ENCODE measurements at regions not wholly inside any gene's neighbourhood (a gene's known extent, or its start where the extent isn't known, plus 50 kb on each side); places are given as distances from the start of the nearest gene placed in this dataset.
"Not testable (repeated sequence)": the region's sequence is repeated elsewhere in the genome, so short reads cannot be mapped to it uniquely, and the experiment has no call there.

GRCh38 chrX:116930311-116930710, 467.5 kb upstream of the CT83 start:
- in situ Hi-C loops (cut with HindIII; ENCODE audit: low pct_unique_long_range_greater_than_20kb, low sequenced_read_pairs), result no loop called here

GRCh38 chrX:116897526-116897925, 434.8 kb upstream of the CT83 start:
- in situ Hi-C loops (cut with HindIII; ENCODE audit: low pct_unique_long_range_greater_than_20kb, low sequenced_read_pairs), result no loop called here
- DNase-seq (ENCODE audit: low read depth), result no peak

More at GRCh38 chrX:116930311-116930710, 467.5 kb upstream of the CT83 start:
- DNase-seq (ENCODE audit: low read depth), result no peak

- DNase-seq (ENCODE audit: low read depth), result no peak
- in situ Hi-C loops (cut with HindIII; ENCODE audit: low pct_unique_long_range_greater_than_20kb, low sequenced_read_pairs), result no loop called here
These were observed 419.2 kb upstream of the CT83 start for GRCh38 chrX:116881961-116882360.

- in situ Hi-C loops (cut with HindIII; ENCODE audit: low pct_unique_long_range_greater_than_20kb, low sequenced_read_pairs), result no loop called here
- DNase-seq (ENCODE audit: low read depth), result no peak
These were observed 410.9 kb upstream of the CT83 start for GRCh38 chrX:116873671-116874070.

GRCh38 chrX:116872931-116873330, 410.2 kb upstream of the CT83 start:
- in situ Hi-C loops (cut with HindIII; ENCODE audit: low pct_unique_long_range_greater_than_20kb, low sequenced_read_pairs), result no loop called here
- no peak for DNase-seq (ENCODE audit: low read depth)

GRCh38 chrX:116863029-116863428, 400.3 kb upstream of the CT83 start:
- DNase-seq (ENCODE audit: low read depth), result no peak
- in situ Hi-C loops (cut with HindIII; ENCODE audit: low pct_unique_long_range_greater_than_20kb, low sequenced_read_pairs), result no loop called here

- no peak for DNase-seq (ENCODE audit: low read depth)
- in situ Hi-C loops (cut with HindIII; ENCODE audit: low pct_unique_long_range_greater_than_20kb, low sequenced_read_pairs), result no loop called here
These were observed 399.6 kb upstream of the CT83 start for GRCh38 chrX:116862340-116862739.

- in situ Hi-C loops (cut with HindIII; ENCODE audit: low pct_unique_long_range_greater_than_20kb, low sequenced_read_pairs), result no loop called here
- no peak for DNase-seq (ENCODE audit: low read depth)
These were observed 378.5 kb upstream of the CT83 start for GRCh38 chrX:116841290-116841689.

GRCh38 chrX:116827063-116827462, 364.3 kb upstream of the CT83 start:
- in situ Hi-C loops (cut with HindIII; ENCODE audit: low pct_unique_long_range_greater_than_20kb, low sequenced_read_pairs), result no loop called here
- DNase-seq (ENCODE audit: low read depth), result no peak

- in situ Hi-C loops (cut with HindIII; ENCODE audit: low pct_unique_long_range_greater_than_20kb, low sequenced_read_pairs), result no loop called here
- no peak for DNase-seq (ENCODE audit: low read depth)
These were observed 362.0 kb upstream of the CT83 start for GRCh38 chrX:116824785-116825184.

- in situ Hi-C loops (cut with HindIII; ENCODE audit: low pct_unique_long_range_greater_than_20kb, low sequenced_read_pairs), result no loop called here
These were observed 360.9 kb upstream of the CT83 start for GRCh38 chrX:116823677-116824076.

GRCh38 chrX:116806288-116806802, 343.6 kb upstream of the CT83 start:
- in situ Hi-C loops (cut with HindIII; ENCODE audit: low pct_unique_long_range_greater_than_20kb, low sequenced_read_pairs), result no loop called here
- no peak for DNase-seq (ENCODE audit: low read depth)

More at GRCh38 chrX:116823677-116824076, 360.9 kb upstream of the CT83 start:
- DNase-seq (ENCODE audit: low read depth), result no peak

GRCh38 chrX:116801943-116802342, 339.2 kb upstream of the CT83 start:
- no peak for DNase-seq (ENCODE audit: low read depth)
- in situ Hi-C loops (cut with HindIII; ENCODE audit: low pct_unique_long_range_greater_than_20kb, low sequenced_read_pairs), result no loop called here

- no peak for DNase-seq (ENCODE audit: low read depth)
- in situ Hi-C loops (cut with HindIII; ENCODE audit: low pct_unique_long_range_greater_than_20kb, low sequenced_read_pairs), result no loop called here
These were observed 319.1 kb upstream of the CT83 start for GRCh38 chrX:116781926-116782325.

- in situ Hi-C loops (cut with HindIII; ENCODE audit: low pct_unique_long_range_greater_than_20kb, low sequenced_read_pairs), result no loop called here
- DNase-seq (ENCODE audit: low read depth), result no peak
These were observed 294.7 kb upstream of the CT83 start for GRCh38 chrX:116757491-116757890.

- no peak for DNase-seq (ENCODE audit: low read depth)
- in situ Hi-C loops (cut with HindIII; ENCODE audit: low pct_unique_long_range_greater_than_20kb, low sequenced_read_pairs), result no loop called here
These were observed 294.2 kb upstream of the CT83 start for GRCh38 chrX:116756958-116757357.

GRCh38 chrX:116749943-116750342, 287.2 kb upstream of the CT83 start:
- in situ Hi-C loops (cut with HindIII; ENCODE audit: low pct_unique_long_range_greater_than_20kb, low sequenced_read_pairs), result no loop called here
- DNase-seq (ENCODE audit: low read depth), result no peak

- in situ Hi-C loops (cut with HindIII; ENCODE audit: low pct_unique_long_range_greater_than_20kb, low sequenced_read_pairs), result no loop called here
- no peak for DNase-seq (ENCODE audit: low read depth)
These were observed 269.4 kb upstream of the CT83 start for GRCh38 chrX:116732214-116732613.

GRCh38 chrX:116726806-116727205, 264.0 kb upstream of the CT83 start:
- no peak for DNase-seq (ENCODE audit: low read depth)
- in situ Hi-C loops (cut with HindIII; ENCODE audit: low pct_unique_long_range_greater_than_20kb, low sequenced_read_pairs), result no loop called here

GRCh38 chrX:116694046-116694445, 231.3 kb upstream of the CT83 start:
- DNase-seq (ENCODE audit: low read depth), result no peak
- in situ Hi-C loops (cut with HindIII; ENCODE audit: low pct_unique_long_range_greater_than_20kb, low sequenced_read_pairs), result no loop called here

GRCh38 chrX:116679544-116679943, 216.8 kb upstream of the CT83 start:
- in situ Hi-C loops (cut with HindIII; ENCODE audit: low pct_unique_long_range_greater_than_20kb, low sequenced_read_pairs); DNase-seq (ENCODE audit: low read depth): not testable (repeated sequence)
